ENCODE measurements at regions not wholly inside any gene's neighbourhood (a gene's known extent, or its start where the extent isn't known, plus 50 kb on each side); places are given as distances from the start of the nearest gene placed in this dataset.

DNA sequence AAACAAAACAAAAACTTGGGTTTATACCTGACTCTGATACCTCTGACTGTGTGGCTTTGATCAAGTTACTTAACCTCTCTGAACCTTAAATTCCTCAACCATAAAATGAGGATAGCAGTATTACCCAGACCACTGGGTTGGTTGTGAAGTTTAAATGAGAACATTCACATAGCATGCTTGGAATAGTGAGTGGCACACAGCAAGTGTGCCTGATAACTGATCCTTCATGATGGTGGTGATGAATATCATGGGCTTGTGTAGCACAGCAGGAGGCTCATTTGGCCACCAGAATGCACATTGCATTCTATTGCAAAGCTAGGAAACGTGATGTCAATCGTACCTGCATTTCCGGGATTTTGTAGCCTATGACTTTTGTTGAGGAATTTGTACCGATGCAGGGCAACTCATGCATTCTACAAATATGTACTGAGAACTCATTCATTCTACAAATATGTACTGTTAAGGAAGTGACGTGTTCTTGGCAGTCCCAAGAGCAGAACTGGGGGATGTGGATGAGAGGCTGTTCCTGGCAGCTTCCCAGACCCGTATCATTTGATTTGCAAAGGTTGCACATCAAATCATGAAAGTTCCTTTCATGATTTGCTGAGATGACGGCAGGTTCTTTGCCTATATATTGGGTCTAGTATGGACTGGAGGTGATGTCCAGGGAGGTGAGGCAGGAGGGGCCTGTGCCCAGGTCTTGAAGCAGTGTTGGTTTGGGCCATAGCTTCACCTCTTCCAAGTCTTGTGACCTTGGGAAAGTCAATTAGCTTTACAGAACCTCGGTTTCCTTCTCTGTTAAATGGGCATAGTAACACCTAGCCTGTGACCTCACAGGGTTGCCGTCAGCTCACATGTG lies 94.6 kb upstream of the SMNDC1 start:
- DNase-seq (no peak), ATAC-seq (ENCODE audit: low FRiP score) (no peak)
- H3K4me3 ChIP-seq (ENCODE audit: low read length in 2 of 2), result no peak overlapping the region
- no peaks in the 10 kb centered on the region for H3K4me1 ChIP-seq (ENCODE audit: control insufficient read depth in 1 of 2, insufficient read depth in 2 of 2, low read length in 2 of 2)
- no peaks in the 10 kb centered on the region for H3K27me3 ChIP-seq (ENCODE audit: control insufficient read depth in 1 of 2, insufficient read depth in 2 of 2, low read length in 1 of 2)
- no peaks in the 10 kb centered on the region for H3K9me3 ChIP-seq (ENCODE audit: control insufficient read depth, low read length)
- intact Hi-C loops (cut with DNase I), result no loop called here
- no peaks in the 10 kb centered on the region for H3K36me3 ChIP-seq (ENCODE audit: control insufficient read depth in 1 of 2, insufficient read depth in 2 of 2, low read length in 1 of 2)
- no peak overlapping the region for H3K27ac ChIP-seq (ENCODE audit: low read depth in 1 of 2, low read length in 2 of 2)
- WGBS, 2 donors, result 45 to 46% methylated on average over 9 of the region's 9 CpGs

DNA sequence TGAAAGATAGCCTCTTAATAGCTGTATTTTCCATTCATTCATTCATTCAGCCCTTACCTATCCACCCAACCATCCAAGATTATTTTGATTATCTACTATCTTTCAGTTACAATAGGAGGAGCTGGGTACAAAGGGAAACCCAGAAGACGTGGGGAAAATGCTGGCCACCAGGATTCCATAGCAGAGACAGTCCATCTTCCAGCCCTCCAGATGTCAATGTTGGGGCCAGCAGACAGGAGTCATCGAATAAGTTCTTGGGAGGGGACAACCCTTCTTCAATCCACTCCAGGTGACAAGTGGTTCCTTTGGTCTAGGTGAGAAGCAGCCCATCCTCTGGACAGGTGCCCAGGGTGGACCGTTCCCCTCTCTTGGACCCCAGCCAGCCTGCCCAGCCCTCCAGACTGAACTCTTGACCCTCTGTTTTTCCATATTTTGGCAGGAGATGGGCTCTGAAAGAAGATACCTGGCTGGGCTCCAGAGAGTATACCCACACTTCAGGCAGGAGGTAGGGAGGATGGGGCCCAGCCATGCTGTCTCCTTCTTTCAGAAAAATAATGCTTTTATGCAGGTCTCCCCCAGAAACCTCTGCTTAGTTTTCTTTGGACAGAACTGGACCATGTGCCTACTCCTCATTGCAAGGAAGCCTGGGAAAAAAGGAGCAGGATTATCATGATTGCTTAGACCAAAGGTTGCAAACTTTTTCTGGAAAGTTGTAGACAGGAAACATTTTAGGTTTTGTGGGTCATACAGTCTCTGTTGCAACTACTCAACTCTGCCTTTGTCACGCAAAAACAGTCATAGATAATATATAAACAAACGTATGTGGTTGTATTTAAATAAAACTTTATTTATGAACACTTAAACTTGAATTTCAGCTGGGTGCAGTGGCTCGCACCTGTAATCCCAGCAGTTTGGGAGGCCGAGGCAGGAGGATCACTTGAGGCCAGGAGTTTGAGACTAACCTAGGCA lies 95.5 kb upstream of the SMNDC1 start:
- no peak overlapping the region for H3K4me3 ChIP-seq (ENCODE audit: low read length in 2 of 2)
- WGBS, 2 donors, result 81 to 84% methylated on average over 7 of the region's 7 CpGs
- no peaks in the 10 kb centered on the region for H3K9me3 ChIP-seq (ENCODE audit: control insufficient read depth, low read length)
- no peaks in the 10 kb centered on the region for H3K36me3 ChIP-seq (ENCODE audit: control insufficient read depth in 1 of 2, insufficient read depth in 2 of 2, low read length in 1 of 2)
- ATAC-seq (ENCODE audit: low FRiP score), result no peak
- no peak for DNase-seq
- no peak overlapping the region for H3K27ac ChIP-seq (ENCODE audit: low read depth in 1 of 2, low read length in 2 of 2)
- no peaks in the 10 kb centered on the region for H3K27me3 ChIP-seq (ENCODE audit: control insufficient read depth in 1 of 2, insufficient read depth in 2 of 2, low read length in 1 of 2)
- intact Hi-C loops (cut with DNase I), result no loop called here
- no peaks in the 10 kb centered on the region for H3K4me1 ChIP-seq (ENCODE audit: control insufficient read depth in 1 of 2, insufficient read depth in 2 of 2, low read length in 2 of 2)

DNA sequence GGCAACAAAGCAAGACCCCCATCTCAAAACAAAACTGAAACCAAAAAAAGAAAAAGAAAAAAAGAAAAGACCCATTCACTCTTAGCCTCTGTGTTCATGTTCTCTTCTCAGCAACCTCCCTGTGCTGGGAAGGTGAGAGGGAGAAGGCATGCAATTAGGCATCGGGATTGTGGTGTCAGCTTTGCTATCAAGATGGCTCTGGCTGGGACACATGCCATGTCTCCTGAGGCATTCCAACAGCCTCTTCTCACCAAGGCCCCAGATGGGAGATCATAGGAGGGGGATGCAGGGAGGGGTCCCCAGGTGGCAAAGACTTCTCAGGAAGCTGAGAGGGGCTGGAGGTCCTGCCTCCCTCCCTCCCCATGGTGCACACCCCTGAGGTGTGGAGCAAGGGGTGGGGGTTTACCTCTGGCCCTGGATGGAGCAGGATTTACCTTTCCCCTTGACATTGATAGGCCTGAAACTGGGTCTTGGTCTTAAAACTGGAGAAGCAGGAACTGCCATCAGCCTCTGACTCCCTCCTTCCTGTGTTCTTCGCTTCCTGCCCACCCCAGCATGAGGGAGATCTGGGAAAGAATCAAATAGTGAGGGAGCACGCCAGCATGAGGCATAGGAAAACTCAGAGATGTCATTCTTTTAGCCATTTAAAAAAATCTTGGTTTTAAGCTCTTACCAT lies 96.2 kb upstream of the DUSP5 start:
- no peak for DNase-seq
- 78 to 84% methylated on average over 3 of the region's 3 CpGs for WGBS, 2 donors
- no peaks in the 10 kb centered on the region for H3K27me3 ChIP-seq (ENCODE audit: control insufficient read depth in 1 of 2, insufficient read depth in 2 of 2, low read length in 1 of 2)

DNA sequence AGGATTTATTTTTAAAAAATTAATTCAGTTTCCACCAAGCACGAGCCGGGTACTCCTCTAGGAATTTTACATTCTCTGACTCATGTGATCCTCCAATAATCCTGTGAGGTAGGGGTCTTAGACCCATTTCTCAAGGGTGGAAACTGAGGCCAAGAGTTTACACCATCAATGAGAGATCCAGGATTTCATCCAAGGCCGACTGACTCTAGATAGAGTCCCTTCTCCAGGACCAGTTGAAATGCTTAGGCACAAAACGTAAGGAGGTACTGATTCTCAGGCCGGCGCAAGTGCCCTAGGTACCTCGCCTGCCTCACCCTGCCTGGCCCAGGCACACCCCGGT lies 95.7 kb upstream of the DUSP5 start:
- no peaks in the 10 kb centered on the region for H3K36me3 ChIP-seq (ENCODE audit: control insufficient read depth in 1 of 2, insufficient read depth in 2 of 2, low read length in 1 of 2)
- H3K27me3 ChIP-seq (ENCODE audit: control insufficient read depth in 1 of 2, insufficient read depth in 2 of 2, low read length in 1 of 2), result no peaks in the 10 kb centered on the region
- no peaks in the 10 kb centered on the region for H3K4me1 ChIP-seq (ENCODE audit: control insufficient read depth in 1 of 2, insufficient read depth in 2 of 2, low read length in 2 of 2)
- no peak for DNase-seq
- H3K4me3 ChIP-seq (ENCODE audit: low read length in 2 of 2), result no peak overlapping the region
- intact Hi-C loops (cut with DNase I), result no loop called here
- ATAC-seq (ENCODE audit: low FRiP score), result no peak
- no peak overlapping the region for H3K27ac ChIP-seq (ENCODE audit: low read depth in 1 of 2, low read length in 2 of 2)
- 86 to 90% methylated on average over 8 of the region's 8 CpGs for WGBS, 2 donors
- no peaks in the 10 kb centered on the region for H3K9me3 ChIP-seq (ENCODE audit: control insufficient read depth, low read length)

More for the DNA sequence above, 96.2 kb upstream of the DUSP5 start:
- Histone ChIP-seq H3K4me3 (ENCODE audit: low read length in 2 of 2) (no peak overlapping the region), H3K27ac (ENCODE audit: low read depth in 1 of 2, low read length in 2 of 2) (no peak overlapping the region), H3K4me1 (ENCODE audit: control insufficient read depth in 1 of 2, insufficient read depth in 2 of 2, low read length in 2 of 2) (no peaks in the 10 kb centered on the region), H3K9me3 (ENCODE audit: control insufficient read depth, low read length) (no peaks in the 10 kb centered on the region), H3K36me3 (ENCODE audit: control insufficient read depth in 1 of 2, insufficient read depth in 2 of 2, low read length in 1 of 2) (no peaks in the 10 kb centered on the region)
- intact Hi-C loops (cut with DNase I), result no loop called here
- ATAC-seq (ENCODE audit: low FRiP score), result no peak

DNA sequence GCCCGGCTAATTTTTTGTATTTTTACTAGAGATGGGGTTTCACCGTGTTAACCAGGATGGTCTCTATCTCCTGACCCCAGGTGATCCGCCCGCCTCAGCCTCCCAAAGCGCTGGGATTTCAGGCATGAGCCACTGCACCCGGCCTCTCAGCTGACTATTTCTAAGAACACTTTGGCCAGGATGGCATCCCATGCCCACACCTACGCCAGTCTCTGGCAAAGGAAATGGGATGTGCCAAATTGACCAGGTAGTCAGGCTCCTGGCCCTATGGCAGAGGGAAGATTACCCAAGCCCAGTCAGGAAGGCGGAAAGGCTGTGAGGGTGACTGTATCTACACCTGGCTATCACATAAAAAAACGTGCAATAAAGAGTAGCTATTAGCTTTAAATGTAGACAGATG lies 94.1 kb upstream of the DUSP5 start:
- no peaks in the 10 kb centered on the region for H3K27me3 ChIP-seq (ENCODE audit: control insufficient read depth in 1 of 2, insufficient read depth in 2 of 2, low read length in 1 of 2)
- DNase-seq (no peak), ATAC-seq (ENCODE audit: low FRiP score) (no peak)
- H3K27ac ChIP-seq (ENCODE audit: low read depth in 1 of 2, low read length in 2 of 2), result no peak overlapping the region
- 93 to 95% methylated on average over 9 of the region's 9 CpGs for WGBS, 2 donors
- no peak overlapping the region for H3K4me3 ChIP-seq (ENCODE audit: low read length in 2 of 2)
- H3K4me1 ChIP-seq (ENCODE audit: control insufficient read depth in 1 of 2, insufficient read depth in 2 of 2, low read length in 2 of 2), result no peaks in the 10 kb centered on the region
- H3K9me3 ChIP-seq (ENCODE audit: control insufficient read depth, low read length), result no peaks in the 10 kb centered on the region
- intact Hi-C loops (cut with DNase I), result no loop called here
- no peaks in the 10 kb centered on the region for H3K36me3 ChIP-seq (ENCODE audit: control insufficient read depth in 1 of 2, insufficient read depth in 2 of 2, low read length in 1 of 2)

DNA sequence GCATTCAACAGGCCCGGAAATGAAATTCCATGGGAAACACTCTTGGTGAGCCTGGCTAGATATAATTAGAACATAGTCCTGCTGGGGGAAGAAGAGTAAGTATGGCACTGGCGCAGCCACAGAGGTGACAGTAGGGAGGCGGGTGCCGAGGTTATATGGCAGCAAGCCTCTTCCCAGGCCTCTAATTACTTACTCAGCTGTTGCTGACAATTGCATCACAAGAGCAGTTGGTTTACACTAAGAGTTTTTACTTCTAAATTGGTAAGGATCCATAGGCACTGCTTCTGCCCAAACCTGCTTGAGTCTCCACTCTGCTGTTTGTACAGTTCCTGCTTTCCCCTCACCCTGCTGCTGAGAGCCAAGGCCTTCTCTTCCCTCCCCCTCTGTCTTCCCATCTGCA lies 93.3 kb upstream of the DUSP5 start:
- intact Hi-C loops (cut with DNase I), result no loop called here
- no peak overlapping the region for H3K4me3 ChIP-seq (ENCODE audit: low read length in 2 of 2)
- H3K27me3 ChIP-seq (ENCODE audit: control insufficient read depth in 1 of 2, insufficient read depth in 2 of 2, low read length in 1 of 2), result no peaks in the 10 kb centered on the region
- DNase-seq (no peak), ATAC-seq (ENCODE audit: low FRiP score) (no peak)
- no peak overlapping the region for H3K27ac ChIP-seq (ENCODE audit: low read depth in 1 of 2, low read length in 2 of 2)
- WGBS, 2 donors, result 80 to 91% methylated on average over 4 of the region's 4 CpGs
- no peaks in the 10 kb centered on the region for H3K4me1 ChIP-seq (ENCODE audit: control insufficient read depth in 1 of 2, insufficient read depth in 2 of 2, low read length in 2 of 2)
- no peaks in the 10 kb centered on the region for H3K36me3 ChIP-seq (ENCODE audit: control insufficient read depth in 1 of 2, insufficient read depth in 2 of 2, low read length in 1 of 2)
- no peaks in the 10 kb centered on the region for H3K9me3 ChIP-seq (ENCODE audit: control insufficient read depth, low read length)

DNA sequence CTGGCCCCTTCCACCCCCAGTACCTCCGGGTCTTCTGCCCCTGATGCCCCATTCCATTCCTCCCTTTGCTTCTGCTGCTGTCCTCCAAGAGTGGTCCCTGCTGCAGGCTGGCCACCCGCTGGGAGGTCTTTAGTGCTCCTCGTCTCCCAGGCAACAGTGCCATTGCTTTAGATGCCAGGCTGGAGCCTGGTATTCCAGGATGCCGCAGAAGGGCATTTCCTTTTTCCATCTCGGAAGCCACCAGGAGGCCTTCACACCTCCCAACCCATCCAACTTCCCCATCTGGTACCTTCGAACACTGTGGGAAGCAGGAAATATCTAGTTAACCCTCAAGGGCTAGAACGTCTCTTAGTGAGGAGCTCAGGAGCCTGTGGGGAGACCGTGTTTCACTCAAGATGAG lies 92.9 kb upstream of the DUSP5 start:
- 83 to 85% methylated on average over 8 of the region's 8 CpGs for WGBS, 2 donors
- no peaks in the 10 kb centered on the region for H3K27me3 ChIP-seq (ENCODE audit: control insufficient read depth in 1 of 2, insufficient read depth in 2 of 2, low read length in 1 of 2)
- no peak overlapping the region for H3K27ac ChIP-seq (ENCODE audit: low read depth in 1 of 2, low read length in 2 of 2)
- DNase-seq (no peak), ATAC-seq (ENCODE audit: low FRiP score) (no peak)
- H3K36me3 ChIP-seq (ENCODE audit: control insufficient read depth in 1 of 2, insufficient read depth in 2 of 2, low read length in 1 of 2), result no peaks in the 10 kb centered on the region
- intact Hi-C loops (cut with DNase I), result no loop called here
- no peaks in the 10 kb centered on the region for H3K4me1 ChIP-seq (ENCODE audit: control insufficient read depth in 1 of 2, insufficient read depth in 2 of 2, low read length in 2 of 2)
- no peaks in the 10 kb centered on the region for H3K9me3 ChIP-seq (ENCODE audit: control insufficient read depth, low read length)
- H3K4me3 ChIP-seq (ENCODE audit: low read length in 2 of 2), result no peak overlapping the region

DNA sequence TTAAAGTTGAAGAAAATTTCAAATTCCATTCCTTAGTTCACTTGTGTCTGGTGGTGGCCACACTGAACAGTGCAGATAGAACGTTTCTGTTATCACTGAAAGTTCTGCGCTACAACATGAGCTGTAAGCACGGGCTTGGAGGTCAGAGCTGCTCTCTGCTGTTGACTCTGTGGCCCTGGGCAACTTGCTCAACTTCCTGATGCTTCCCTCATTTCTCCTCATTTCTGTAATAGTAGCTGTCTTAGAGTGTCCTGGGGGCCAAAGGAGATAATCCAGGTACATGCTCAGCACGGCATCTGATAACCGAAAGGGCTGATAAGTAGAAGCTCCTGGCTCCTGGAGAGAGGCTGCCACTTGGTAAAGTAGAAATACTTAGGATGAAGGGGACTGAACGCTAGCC lies 92.3 kb upstream of the DUSP5 start:
- ATAC-seq (ENCODE audit: low FRiP score), result no peak
- no peak overlapping the region for H3K4me3 ChIP-seq (ENCODE audit: low read length in 2 of 2)
- no peaks in the 10 kb centered on the region for H3K27me3 ChIP-seq (ENCODE audit: control insufficient read depth in 1 of 2, insufficient read depth in 2 of 2, low read length in 1 of 2)
- no peak for DNase-seq
- no peaks in the 10 kb centered on the region for H3K36me3 ChIP-seq (ENCODE audit: control insufficient read depth in 1 of 2, insufficient read depth in 2 of 2, low read length in 1 of 2)
- no peak overlapping the region for H3K27ac ChIP-seq (ENCODE audit: low read depth in 1 of 2, low read length in 2 of 2)
- 91 to 92% methylated on average over 6 of the region's 6 CpGs for WGBS, 2 donors
- no peaks in the 10 kb centered on the region for H3K9me3 ChIP-seq (ENCODE audit: control insufficient read depth, low read length)
- H3K4me1 ChIP-seq (ENCODE audit: control insufficient read depth in 1 of 2, insufficient read depth in 2 of 2, low read length in 2 of 2), result no peaks in the 10 kb centered on the region
- intact Hi-C loops (cut with DNase I), result no loop called here
